H9 (cell line): ENCODE measurements at regions not wholly inside any gene's neighbourhood (a gene's known extent, or its start where the extent isn't known, plus 50 kb on each side); places are given as distances from the start of the nearest gene placed in this dataset.

Experiments used
- DNase-seq: peaks from one replicate; pipeline ENCODE4 v3.0.0-alpha.2; 2017
- H2AFZ ChIP-seq: one replicate; pipeline ENCODE4 v1.6.1; 2013; ENCODE audit warnings: mild to moderate bottlenecking, low read length, control low read depth, moderate library complexity
- H2AK5ac ChIP-seq: 2 replicates; pipeline ENCODE4 v1.6.1; 2013; ENCODE audit warnings: low read length, control low read depth, mixed read lengths; ENCODE audit not compliant: insufficient read length
- H2BK120ac ChIP-seq: one replicate; pipeline ENCODE4 v1.6.1; 2013; ENCODE audit warnings: low read depth, mild to moderate bottlenecking, low read length, control low read depth, inconsistent platforms; ENCODE audit not compliant: poor library complexity, severe bottlenecking
- H2BK12ac ChIP-seq: 2 replicates; pipeline ENCODE4 v1.6.1; 2013; ENCODE audit warnings: low read length, control low read depth, mixed read lengths, low read depth; ENCODE audit not compliant: insufficient read length
- H2BK15ac ChIP-seq: 2 replicates; pipeline ENCODE4 v1.6.1; 2013; ENCODE audit warnings: low read depth, low read length, control low read depth
- H2BK20ac ChIP-seq: one replicate; pipeline ENCODE4 v1.6.1; 2013; ENCODE audit warnings: low read depth, mild to moderate bottlenecking, low read length, control low read depth, inconsistent platforms; ENCODE audit not compliant: poor library complexity, severe bottlenecking
- H2BK5ac ChIP-seq: 2 replicates; pipeline ENCODE4 v1.6.1; 2013; ENCODE audit warnings: low read length, control low read depth, mixed read lengths; ENCODE audit not compliant: insufficient read length
- H3K14ac ChIP-seq: 2 replicates; pipeline ENCODE4 v1.6.1; 2013; ENCODE audit warnings: low read length, control low read depth; ENCODE audit not compliant: insufficient read depth
- H3K18ac ChIP-seq: 2 replicates; pipeline ENCODE4 v1.6.1; 2013; ENCODE audit warnings: low read depth, mild to moderate bottlenecking, mixed read lengths, low read length, control low read depth; ENCODE audit not compliant: insufficient read length
- H3K23ac ChIP-seq: 2 replicates; pipeline ENCODE4 v1.6.1; 2013; ENCODE audit warnings: low read length, control low read depth, mixed read lengths, low read depth; ENCODE audit not compliant: insufficient read length
- H3K23me2 ChIP-seq: 2 replicates; pipeline ENCODE4 v1.6.1; 2013; ENCODE audit warnings: low read depth, mild to moderate bottlenecking, mixed read lengths, low read length, control low read depth; ENCODE audit not compliant: insufficient read length, poor library complexity, severe bottlenecking
- H3K27ac ChIP-seq: 2 replicates; pipeline ENCODE4 v1.5.1; 2013; ENCODE audit warnings: low read length, control low read depth, mixed read lengths, low read depth; ENCODE audit not compliant: insufficient read length
- H3K27me3 ChIP-seq: 2 replicates; pipeline ENCODE4 v1.6.1; 2013; ENCODE audit warnings: low read length, control low read depth, inconsistent platforms; ENCODE audit not compliant: insufficient read depth
- H3K4ac ChIP-seq: 2 replicates; pipeline ENCODE4 v1.6.1; 2013; ENCODE audit warnings: low read depth, mild to moderate bottlenecking, control low read depth, inconsistent platforms, low read length, moderate library complexity
- H3K4me1 ChIP-seq: 2 replicates; pipeline ENCODE4 v1.6.1; 2013; ENCODE audit warnings: low read length, control low read depth, inconsistent platforms; ENCODE audit not compliant: insufficient read depth
- H3K4me2 ChIP-seq: 2 replicates; pipeline ENCODE4 v1.6.1; 2013; ENCODE audit warnings: low read length, control low read depth, mixed read lengths; ENCODE audit not compliant: insufficient read length, insufficient read depth
- H3K56ac ChIP-seq: 2 replicates; pipeline ENCODE4 v1.6.1; 2013; ENCODE audit warnings: low read depth, mild to moderate bottlenecking, mixed read lengths, low read length, control low read depth; ENCODE audit not compliant: insufficient read length
- H3K79me1 ChIP-seq: 2 replicates; pipeline ENCODE4 v1.6.1; 2013; ENCODE audit warnings: low read depth, mild to moderate bottlenecking, moderate library complexity, low read length, control low read depth, inconsistent platforms; ENCODE audit not compliant: insufficient read depth, poor library complexity, severe bottlenecking
- H3K79me2 ChIP-seq: 2 replicates; pipeline ENCODE4 v1.6.1; 2013; ENCODE audit warnings: low read length, control low read depth, inconsistent platforms; ENCODE audit not compliant: insufficient read depth
- H3K9ac ChIP-seq: 2 replicates; pipeline ENCODE4 v1.6.1; 2013; ENCODE audit warnings: low read length, control low read depth, mixed read lengths; ENCODE audit not compliant: insufficient read length; ENCODE audit errors: extremely low read depth
- H3K9me3 ChIP-seq: one replicate; pipeline ENCODE4 v1.6.1; 2013; ENCODE audit warnings: low read depth, low read length, inconsistent platforms; ENCODE audit not compliant: control insufficient read depth
- H3T11ph ChIP-seq: one replicate; pipeline ENCODE4 v1.6.1; 2013; ENCODE audit warnings: mild to moderate bottlenecking, low read length, control low read depth, inconsistent platforms
- H4K20me1 ChIP-seq: one replicate; pipeline ENCODE4 v1.6.1; 2013; ENCODE audit not compliant: control insufficient read depth, insufficient read length, insufficient read depth
- H4K5ac ChIP-seq: 2 replicates; pipeline ENCODE4 v1.6.1; 2013; ENCODE audit warnings: low read depth, mild to moderate bottlenecking, mixed read lengths, low read length, control low read depth; ENCODE audit not compliant: insufficient read length
- H4K8ac ChIP-seq: replicated peaks from 2 replicates; pipeline ENCODE4 v1.6.1; 2013; ENCODE audit warnings: low read length, control low read depth, mixed read lengths, low read depth; ENCODE audit not compliant: insufficient read length
- H4K91ac ChIP-seq: 2 replicates; pipeline ENCODE4 v1.6.1; 2013; ENCODE audit warnings: low read depth, mild to moderate bottlenecking, moderate library complexity, mixed read lengths, low read length, control low read depth; ENCODE audit not compliant: insufficient read length
- H3K27ac Mint-ChIP-seq, 3 experiments: 2 replicates in 2 of 3; 3 replicates in 1 of 3; pipeline ENCODE4 v1.8.0; 2020 to 2021; ENCODE audit warnings: mixed read lengths in 3 of 3, mild to moderate bottlenecking in 1 of 3, moderate library complexity in 1 of 3
- H3K27me3 Mint-ChIP-seq: 2 replicates; pipeline ENCODE4 v1.8.0; 2021; ENCODE audit warnings: low read depth, mild to moderate bottlenecking, moderate library complexity, mixed read lengths
- H3K36me3 Mint-ChIP-seq, 3 experiments: 2 replicates in 2 of 3; 3 replicates in 1 of 3; pipeline ENCODE4 v1.8.0; 2020 to 2021; ENCODE audit warnings: low read depth in 3 of 3, mixed read lengths in 3 of 3; ENCODE audit not compliant: insufficient read depth in 1 of 3
- H3K4me1 Mint-ChIP-seq, 2 experiments: 2 replicates each; pipeline ENCODE4 v1.8.0; 2020; ENCODE audit warnings: mixed read lengths in 2 of 2
- H3K4me3 Mint-ChIP-seq, 2 experiments: 2 replicates in 1 of 2; 3 replicates in 1 of 2; pipeline ENCODE4 v1.8.0; 2020 to 2021; ENCODE audit warnings: mild to moderate bottlenecking in 2 of 2, mixed read lengths in 2 of 2, moderate library complexity in 1 of 2
- H3K9me3 Mint-ChIP-seq, 2 experiments: 2 replicates in 1 of 2; 3 replicates in 1 of 2; pipeline ENCODE4 v1.8.0; 2020; ENCODE audit warnings: mild to moderate bottlenecking in 2 of 2, mixed read lengths in 2 of 2, moderate library complexity in 1 of 2
- WGBS: extraction: QIAGEN DNeasy Blood & Tissue Kit; methylation state at CpG from one replicate; pipeline ENCODE4 v1.1.7; 2013; ENCODE audit warnings: missing lambda C conversion rate, low lambda C conversion rate, mixed read lengths; ENCODE audit not compliant: insufficient read length; ENCODE audit errors: extremely low coverage; 5-methylcytosine and 5-hydroxymethylcytosine counted together
- TF ChIP-seq, protein P1 (sequence below): fragments of 200-600 bp; sonication (generic); conservative IDR thresholded peaks from 3 replicates; pipeline ENCODE4 v1.8.0; 2021; ENCODE audit warnings: antibody characterized with exemption, mild to moderate bottlenecking

DNA sequence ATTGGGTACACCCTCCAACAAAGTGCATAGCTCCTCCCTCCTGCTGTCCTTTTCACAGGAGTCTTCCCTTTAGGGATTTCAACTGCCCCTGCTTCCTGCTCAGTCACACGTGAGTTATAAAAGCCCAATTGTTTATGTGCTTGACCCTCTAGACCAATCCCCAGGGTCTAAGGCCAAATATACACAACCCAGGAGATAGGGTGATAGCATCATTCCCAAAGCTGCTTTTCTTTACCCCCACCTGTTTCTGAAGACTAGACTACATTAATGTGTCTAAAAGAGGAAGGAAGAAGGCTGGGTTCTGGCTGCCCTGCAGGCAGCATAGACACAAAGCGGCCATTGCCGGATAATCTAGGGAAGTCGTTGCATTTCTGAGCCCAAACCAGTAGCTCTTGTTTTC is 526.7 kb upstream of the FRG1 start:
- Histone ChIP-seq H2BK5ac (no peak overlapping the region), H3K4ac (no peak overlapping the region), H3K27ac (no peak overlapping the region), H4K5ac (no peak overlapping the region), H3K9ac (no peak overlapping the region), H3K79me1 (no peaks in the 10 kb centered on the region), H4K91ac (no peak overlapping the region), H3K4me1 (no peaks in the 10 kb centered on the region), H3T11ph (no peak overlapping the region), H4K8ac (no peak overlapping the region), H4K20me1 (no peaks in the 10 kb centered on the region), H3K4me2 (no peak overlapping the region), H2BK15ac (no peak overlapping the region), H3K23me2 (no peaks in the 10 kb centered on the region), H3K56ac (no peak overlapping the region), H2AK5ac (no peak overlapping the region), H2BK12ac (no peak overlapping the region), H2BK20ac (no peak overlapping the region), H3K14ac (no peak overlapping the region), H3K18ac (no peak overlapping the region), H3K79me2 (no peaks in the 10 kb centered on the region), H3K27me3 (no peaks in the 10 kb centered on the region), H3K23ac (no peak overlapping the region), H3K9me3 (peaks cover 15% of the 10 kb centered on the region), H2BK120ac (no peak overlapping the region), H2AFZ (no peak overlapping the region)
- no peaks in the 10 kb centered on the region for H3K27me3 Mint-ChIP-seq
- no peak for DNase-seq
- no peak overlapping the region for H3K4me3 Mint-ChIP-seq
- H3K36me3 Mint-ChIP-seq, result no peaks in the 10 kb centered on the region; a peak in 1 of 7 replicates
- no peaks in the 10 kb centered on the region for H3K4me1 Mint-ChIP-seq
- WGBS, result no CpG with 5 or more reads among the region's 4 CpGs
- TF ChIP-seq, protein P1, sequence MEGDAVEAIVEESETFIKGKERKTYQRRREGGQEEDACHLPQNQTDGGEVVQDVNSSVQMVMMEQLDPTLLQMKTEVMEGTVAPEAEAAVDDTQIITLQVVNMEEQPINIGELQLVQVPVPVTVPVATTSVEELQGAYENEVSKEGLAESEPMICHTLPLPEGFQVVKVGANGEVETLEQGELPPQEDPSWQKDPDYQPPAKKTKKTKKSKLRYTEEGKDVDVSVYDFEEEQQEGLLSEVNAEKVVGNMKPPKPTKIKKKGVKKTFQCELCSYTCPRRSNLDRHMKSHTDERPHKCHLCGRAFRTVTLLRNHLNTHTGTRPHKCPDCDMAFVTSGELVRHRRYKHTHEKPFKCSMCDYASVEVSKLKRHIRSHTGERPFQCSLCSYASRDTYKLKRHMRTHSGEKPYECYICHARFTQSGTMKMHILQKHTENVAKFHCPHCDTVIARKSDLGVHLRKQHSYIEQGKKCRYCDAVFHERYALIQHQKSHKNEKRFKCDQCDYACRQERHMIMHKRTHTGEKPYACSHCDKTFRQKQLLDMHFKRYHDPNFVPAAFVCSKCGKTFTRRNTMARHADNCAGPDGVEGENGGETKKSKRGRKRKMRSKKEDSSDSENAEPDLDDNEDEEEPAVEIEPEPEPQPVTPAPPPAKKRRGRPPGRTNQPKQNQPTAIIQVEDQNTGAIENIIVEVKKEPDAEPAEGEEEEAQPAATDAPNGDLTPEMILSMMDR, result no peak
- H3K9me3 Mint-ChIP-seq, result peaks cover 68 to 96% of the 10 kb centered on the region in 2 experiments
- no peak overlapping the region for H3K27ac Mint-ChIP-seq
